A673 (cell line): ENCODE measurements at regions not wholly inside any gene's neighbourhood (a gene's known extent, or its start where the extent isn't known, plus 50 kb on each side); places are given as distances from the start of the nearest gene placed in this dataset.

Source experiments
- BruUV-seq: library from RNA; stranded (reverse); fragments of 400-500 nt; replicated peaks from 2 replicates; lab custom pipeline; 2021; lab: Mats Ljungman, UMichigan
- CTCF ChIA-PET: fragments of 300-600 bp; sonication (Branson Sonifier 250); formaldehyde crosslinking; loops from one replicate; lab custom pipeline; 2022; ENCODE audit warnings: antibody characterized with exemption; lab: Charles Lee
- POLR2A ChIA-PET: fragments of 300-600 bp; sonication (Branson Sonifier 250); formaldehyde crosslinking; loops from one replicate; lab custom pipeline; 2022; ENCODE audit warnings: antibody characterized with exemption; ENCODE audit not compliant: low non-redundant PET; lab: Charles Lee
- DNase-seq: peaks from one replicate; pipeline ENCODE4 v3.0.0-alpha.2; 2015; ENCODE audit warnings: low spot score
- H3K27ac ChIP-seq: fragments of 200-600 bp; sonication (generic); 2 replicates; pipeline ENCODE4 v1.5.1; 2016; ENCODE audit warnings: mixed run types, low read depth, mild to moderate bottlenecking, mixed read lengths, antibody characterized with exemption, low read length; ENCODE audit not compliant: poor library complexity, severe bottlenecking
- H3K27me3 ChIP-seq: fragments of 200-600 bp; sonication (generic); replicated peaks from 2 replicates; pipeline ENCODE4 v1.6.1; 2017; ENCODE audit warnings: mixed run types, low read depth, mild to moderate bottlenecking, mixed read lengths, antibody characterized with exemption, low read length; ENCODE audit not compliant: insufficient read depth, poor library complexity
- H3K36me3 ChIP-seq: fragments of 200-600 bp; sonication (generic); 2 replicates; pipeline ENCODE4 v1.6.1; 2016; ENCODE audit warnings: mixed run types, mild to moderate bottlenecking, mixed read lengths, antibody characterized with exemption, low read length; ENCODE audit not compliant: insufficient read depth, poor library complexity, severe bottlenecking
- H3K4me1 ChIP-seq: fragments of 200-600 bp; sonication (generic); 2 replicates; pipeline ENCODE4 v1.6.1; 2017; ENCODE audit warnings: mixed run types, mild to moderate bottlenecking, mixed read lengths, antibody characterized with exemption, low read length; ENCODE audit not compliant: insufficient read depth, poor library complexity, severe bottlenecking
- H3K4me3 ChIP-seq: fragments of 200-600 bp; sonication (generic); 2 replicates; pipeline ENCODE4 v1.5.1; 2016; ENCODE audit warnings: low read depth, mixed run types, mild to moderate bottlenecking, mixed read lengths, low read length; ENCODE audit not compliant: poor library complexity, severe bottlenecking
- H3K9me3 ChIP-seq: fragments of 200-600 bp; sonication (generic); 2 replicates; pipeline ENCODE4 v1.6.1; 2016; ENCODE audit warnings: mixed run types, low read depth, mild to moderate bottlenecking, mixed read lengths, antibody characterized with exemption, low read length; ENCODE audit not compliant: poor library complexity, severe bottlenecking
- EZH2 ChIP-seq: fragments of 200-600 bp; sonication (generic); IDR thresholded peaks from 2 replicates; pipeline ENCODE4 v1.6.1; 2017; ENCODE audit warnings: borderline replicate concordance, low read depth, mild to moderate bottlenecking, mixed read lengths, antibody characterized with exemption, low read length; ENCODE audit not compliant: poor library complexity, severe bottlenecking
- intact Hi-C: fragments of 100-400 bp; cut with micrococcal nuclease; formaldehyde crosslinking; loops from one replicate; pipeline ENCODE4 v1.10.0; 2022; ENCODE audit not compliant: unreplicated experiment
- TF ChIP-seq, protein P1 (sequence below): fragments of 300-800, 200-600 bp; sonication (generic); conservative IDR thresholded peaks from 2 replicates; pipeline ENCODE4 v1.5.1; 2017; ENCODE audit warnings: low read depth, mild to moderate bottlenecking, antibody characterized with exemption, low read length, moderate library complexity, mixed read lengths

DNA sequence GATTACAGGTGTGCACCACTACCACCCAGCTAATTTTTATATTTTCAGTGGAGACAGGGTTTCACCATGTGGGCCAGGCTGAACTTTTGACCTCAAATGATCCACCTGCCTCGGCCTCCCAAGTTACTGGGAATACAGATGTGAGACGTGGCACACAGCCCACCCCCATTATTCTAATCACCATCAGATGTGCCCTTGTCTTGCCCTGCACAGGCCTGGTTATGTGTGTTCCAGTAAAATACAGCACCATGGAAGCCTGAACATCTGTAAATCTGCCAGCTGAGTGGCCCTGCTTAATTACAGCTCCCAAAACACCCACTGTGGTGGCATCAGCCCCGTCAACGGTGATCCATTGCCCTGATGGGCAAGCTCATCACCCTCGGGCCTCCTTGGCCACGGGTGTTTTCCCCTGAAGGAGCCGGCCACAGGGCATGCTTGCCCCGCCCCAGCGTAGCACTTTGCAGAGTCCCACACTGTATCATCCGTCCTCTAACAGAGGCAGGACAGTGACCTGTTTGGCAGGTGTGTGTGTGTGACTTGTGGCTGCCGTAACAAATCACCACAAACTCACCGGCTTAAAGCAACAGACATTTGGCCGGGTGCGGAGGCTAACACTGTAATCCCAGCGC lies 74.5 kb downstream of the RBFOX3 start:
- POLR2A ChIA-PET: no interaction called here
- no peak for DNase-seq
- BruUV-seq: no TSS peak
- no peak overlapping the region for H3K4me3 ChIP-seq
- TF ChIP-seq, protein P1, sequence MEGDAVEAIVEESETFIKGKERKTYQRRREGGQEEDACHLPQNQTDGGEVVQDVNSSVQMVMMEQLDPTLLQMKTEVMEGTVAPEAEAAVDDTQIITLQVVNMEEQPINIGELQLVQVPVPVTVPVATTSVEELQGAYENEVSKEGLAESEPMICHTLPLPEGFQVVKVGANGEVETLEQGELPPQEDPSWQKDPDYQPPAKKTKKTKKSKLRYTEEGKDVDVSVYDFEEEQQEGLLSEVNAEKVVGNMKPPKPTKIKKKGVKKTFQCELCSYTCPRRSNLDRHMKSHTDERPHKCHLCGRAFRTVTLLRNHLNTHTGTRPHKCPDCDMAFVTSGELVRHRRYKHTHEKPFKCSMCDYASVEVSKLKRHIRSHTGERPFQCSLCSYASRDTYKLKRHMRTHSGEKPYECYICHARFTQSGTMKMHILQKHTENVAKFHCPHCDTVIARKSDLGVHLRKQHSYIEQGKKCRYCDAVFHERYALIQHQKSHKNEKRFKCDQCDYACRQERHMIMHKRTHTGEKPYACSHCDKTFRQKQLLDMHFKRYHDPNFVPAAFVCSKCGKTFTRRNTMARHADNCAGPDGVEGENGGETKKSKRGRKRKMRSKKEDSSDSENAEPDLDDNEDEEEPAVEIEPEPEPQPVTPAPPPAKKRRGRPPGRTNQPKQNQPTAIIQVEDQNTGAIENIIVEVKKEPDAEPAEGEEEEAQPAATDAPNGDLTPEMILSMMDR: no peak
- TF ChIP-seq EZH2: no peak
- H3K36me3 ChIP-seq: no peaks in the 10 kb centered on the region
- H3K27ac ChIP-seq: no peak overlapping the region
- peaks cover 40% of the 10 kb centered on the region for H3K27me3 ChIP-seq
- intact Hi-C loops: no loop called here
- H3K4me1 ChIP-seq: no peaks in the 10 kb centered on the region
- CTCF ChIA-PET: no interaction called here
- no peaks in the 10 kb centered on the region for H3K9me3 ChIP-seq

DNA sequence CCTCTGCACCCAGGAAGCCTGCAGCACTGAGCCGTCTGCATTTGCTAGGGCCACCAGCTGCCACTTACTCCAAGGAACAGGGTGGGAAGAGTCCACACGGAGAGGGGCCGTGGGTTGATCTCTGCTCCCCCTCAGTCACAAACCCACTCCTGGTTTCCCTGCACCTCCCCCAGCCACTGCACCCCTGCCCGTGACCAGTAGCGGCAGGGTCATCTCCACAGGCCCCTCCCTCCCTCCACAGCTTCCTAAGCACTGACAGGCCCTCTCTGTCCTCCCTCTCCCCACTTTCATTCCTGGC lies 75.2 kb downstream of the RBFOX3 start:
- ChIA-PET POLR2A (no interaction called here), CTCF (no interaction called here)
- Histone ChIP-seq H3K9me3 (no peaks in the 10 kb centered on the region), H3K27ac (no peak overlapping the region), H3K36me3 (no peaks in the 10 kb centered on the region), H3K4me1 (no peaks in the 10 kb centered on the region), H3K4me3 (no peak overlapping the region), H3K27me3 (peaks cover 47% of the 10 kb centered on the region)
- no peak for DNase-seq
- TF ChIP-seq, protein P1: no peak
- TF ChIP-seq EZH2: no peak
- intact Hi-C loops: no loop called here
- no TSS peak for BruUV-seq

DNA sequence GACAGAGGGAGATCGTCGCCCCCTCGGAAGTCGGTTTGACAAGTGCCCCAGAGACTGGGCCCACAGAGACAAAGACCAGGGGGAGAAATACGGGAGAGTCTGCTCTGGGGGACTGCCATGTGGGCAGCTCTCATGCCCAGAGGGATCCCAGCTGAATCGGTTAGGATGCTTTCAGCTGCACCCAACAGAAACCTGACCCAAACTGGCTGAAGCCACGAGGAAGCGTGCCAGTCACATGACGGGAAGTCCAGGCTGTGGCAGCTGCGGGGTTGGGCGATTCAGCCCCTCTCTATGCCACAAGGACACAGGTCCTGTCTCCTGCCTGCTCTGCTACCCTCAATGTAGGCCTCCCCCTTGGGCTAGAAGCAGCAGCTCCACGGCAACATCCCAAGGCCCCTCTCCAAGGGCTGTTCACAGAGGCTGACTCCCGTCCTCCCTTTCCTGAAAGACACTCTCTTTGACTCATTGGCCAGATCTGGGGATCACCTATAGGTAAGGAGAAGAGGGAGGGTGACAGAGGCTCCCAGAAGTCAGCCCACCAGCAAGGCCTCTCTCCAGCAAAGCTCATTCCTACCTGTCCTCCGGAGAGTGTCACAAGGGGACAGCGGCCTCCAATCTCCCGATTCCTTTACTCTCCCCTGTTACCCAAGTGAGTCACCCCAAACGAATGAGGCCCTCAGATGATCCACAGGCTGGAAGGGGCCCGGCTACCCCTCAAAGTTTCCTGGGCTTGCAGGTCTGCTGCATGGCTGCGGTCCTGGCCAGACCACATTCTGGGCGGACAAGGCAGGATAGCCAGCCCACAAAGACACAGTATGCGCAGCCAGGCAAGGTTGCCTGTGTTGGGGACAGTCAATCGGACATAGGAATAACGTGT lies 75.8 kb downstream of the RBFOX3 start:
- intact Hi-C loops: no loop called here
- BruUV-seq: no TSS peak
- CTCF ChIA-PET: no interaction called here
- H3K27me3 ChIP-seq: peaks cover 52% of the 10 kb centered on the region
- no peak overlapping the region for H3K4me3 ChIP-seq
- TF ChIP-seq, protein P1: no peak
- no peak for TF ChIP-seq EZH2
- H3K36me3 ChIP-seq: no peaks in the 10 kb centered on the region
- H3K9me3 ChIP-seq: no peaks in the 10 kb centered on the region
- no peak for DNase-seq
- no peak overlapping the region for H3K27ac ChIP-seq
- POLR2A ChIA-PET: no interaction called here
- H3K4me1 ChIP-seq: no peaks in the 10 kb centered on the region
